Activated T-cell treated with anti-CD3 and anti-CD28 coated beads, Interleukin-2, amount 50 U/mL, for 48 hours (primary cell): ENCODE measurements at regions not wholly inside any gene's neighbourhood (a gene's known extent, or its start where the extent isn't known, plus 50 kb on each side); places are given as distances from the start of the nearest gene placed in this dataset.

Experiments
- DNase-seq, 2 experiments: peaks; one replicate each; pipeline ENCODE4 v3.0.0-alpha.2; 2020

- no peak for DNase-seq
These were observed 158.5 kb upstream of the SMAD3 start for GRCh38 chr15:66906668-66907614.

DNA sequence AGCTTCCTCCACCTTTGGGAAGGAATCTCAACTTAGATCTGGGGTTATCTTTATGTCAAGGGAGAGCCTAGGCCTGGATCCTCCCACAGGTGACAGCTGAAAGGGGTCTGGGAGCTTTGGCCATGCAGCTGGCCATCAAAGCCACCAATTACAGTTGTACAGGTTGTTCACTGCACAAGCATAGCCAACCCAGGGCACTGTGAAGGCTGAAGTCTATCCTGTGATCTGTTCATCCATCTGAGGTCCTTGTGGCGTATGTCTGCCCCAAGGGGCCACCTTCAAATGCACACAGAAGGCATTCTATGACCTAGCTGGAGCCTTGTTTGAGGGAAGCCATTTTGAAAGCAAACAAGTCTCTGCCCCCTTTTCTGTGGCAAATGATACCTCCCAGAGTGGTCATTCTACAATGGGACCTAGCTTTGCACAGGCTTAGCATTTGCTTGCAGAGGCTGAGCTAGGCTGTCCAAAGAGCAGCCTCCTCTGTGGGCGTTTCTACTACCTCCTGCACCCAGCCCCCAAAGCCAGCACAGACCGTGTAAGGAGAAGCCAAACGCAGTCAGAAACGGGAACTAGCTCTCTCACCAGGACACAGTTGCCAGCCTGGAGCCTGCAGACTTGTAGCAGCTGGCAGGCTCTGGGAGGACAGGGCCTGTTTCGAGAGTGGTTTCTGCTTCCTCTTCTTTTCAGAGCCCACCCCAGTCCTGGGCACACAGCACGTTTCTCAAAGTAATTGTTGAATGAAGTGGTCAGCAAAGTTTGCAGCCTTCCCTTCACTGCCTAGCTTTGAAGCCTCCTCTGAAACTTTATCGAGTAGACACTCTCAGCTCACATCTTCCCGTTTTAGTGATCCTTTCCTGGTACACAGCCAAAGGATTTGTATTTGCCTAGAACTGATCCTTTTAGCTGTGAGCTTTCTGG lies 157.3 kb upstream of the SMAD3 start:
- no peak for DNase-seq

GRCh38 chr15:66908744-66909095 lies 156.7 kb upstream of the SMAD3 start:
- DNase-seq = no peak

DNA sequence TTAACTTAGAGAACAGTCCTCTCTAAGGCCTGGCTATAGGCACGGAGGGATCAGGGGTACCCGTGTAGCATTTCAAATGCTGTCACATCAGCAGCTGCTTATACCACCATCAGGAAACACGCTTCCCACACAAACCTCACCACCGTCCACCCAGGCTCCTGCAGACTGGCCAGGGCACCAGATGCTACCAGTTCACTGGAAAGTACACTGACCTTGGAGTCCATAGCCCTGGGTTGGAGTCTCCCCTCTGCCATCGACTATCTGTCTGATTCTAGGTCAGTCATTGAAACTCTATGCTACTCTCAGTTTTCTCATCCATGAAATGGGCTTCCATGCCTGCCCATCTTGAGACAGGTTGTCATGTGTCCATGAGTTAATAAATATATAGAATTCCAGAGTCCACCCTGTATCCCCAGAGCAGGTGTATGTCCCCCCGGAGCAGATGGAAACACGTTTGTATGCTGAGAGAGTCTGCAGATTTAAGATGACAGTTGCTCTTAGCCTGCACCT lies 156.0 kb upstream of the SMAD3 start:
- DNase-seq = no peak

- DNase-seq = no peak
These were observed 154.2 kb upstream of the SMAD3 start for GRCh38 chr15:66911131-66911700.

GRCh38 chr15:66912001-66912400 lies 153.4 kb upstream of the SMAD3 start:
- no peak for DNase-seq

DNA sequence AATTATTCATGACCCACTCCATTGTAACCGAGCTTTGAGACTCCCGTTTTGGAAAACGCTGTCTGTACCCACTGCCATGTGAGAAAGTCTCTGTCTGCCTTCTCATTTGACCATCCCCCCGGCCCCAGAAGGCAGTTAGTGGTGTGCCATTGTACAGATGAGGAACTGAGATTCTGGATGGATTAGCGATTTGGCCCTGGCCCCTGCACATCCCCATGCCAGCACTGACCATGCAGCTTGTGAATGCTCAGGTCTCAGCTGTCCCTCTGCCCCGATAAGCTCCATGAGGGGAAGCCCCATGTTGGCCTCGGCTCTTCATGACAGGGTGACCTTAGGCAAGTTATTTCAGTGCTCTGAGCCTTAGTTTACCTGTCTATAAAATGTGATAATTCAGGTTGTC lies 153.0 kb upstream of the SMAD3 start:
- DNase-seq = no peak

DNA sequence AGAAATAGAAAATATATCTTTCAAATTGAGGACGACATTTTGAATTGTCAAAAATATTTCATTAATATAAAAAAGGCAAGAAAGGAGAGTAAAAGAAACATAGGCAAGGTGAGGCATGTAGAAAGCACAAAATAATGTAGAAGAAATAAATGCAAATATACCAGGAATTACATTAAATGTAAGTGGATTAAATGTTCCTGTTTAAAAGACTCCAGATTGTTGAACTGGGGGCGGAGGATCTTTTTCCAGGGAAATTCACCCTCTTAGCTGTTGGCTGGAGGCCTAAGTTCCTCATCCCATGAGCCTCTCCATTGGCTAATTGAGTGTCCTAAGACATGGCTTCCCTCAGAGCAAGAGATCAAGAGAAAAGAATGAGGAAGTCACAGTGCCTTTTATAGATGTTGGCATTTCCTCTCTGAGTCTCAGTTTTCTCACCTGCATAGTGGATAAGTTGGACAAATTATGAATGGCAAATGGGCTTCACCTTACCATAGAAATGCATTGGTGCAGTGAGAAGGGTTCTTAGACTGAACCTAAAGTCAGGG lies 147.4 kb upstream of the SMAD3 start:
- no peak for DNase-seq

DNA sequence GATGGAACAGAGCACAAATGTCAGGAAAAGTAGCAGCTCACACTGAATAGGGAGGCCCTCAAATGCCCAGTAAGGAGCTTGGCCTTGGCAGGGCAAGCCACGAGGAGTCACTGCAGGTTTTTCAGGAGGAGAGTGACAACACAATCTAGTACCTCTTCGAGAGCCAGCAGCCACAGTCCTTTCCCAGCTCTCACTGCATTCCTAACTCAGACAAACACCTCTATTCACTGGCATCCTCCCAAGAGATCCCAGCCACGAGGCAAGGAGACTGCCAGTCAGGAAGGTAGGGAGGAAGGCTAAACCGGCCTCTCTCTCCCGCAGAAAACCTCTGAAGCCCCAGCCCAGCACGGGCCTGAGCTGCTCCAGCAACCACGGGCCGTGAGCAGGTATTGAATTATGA lies 146.0 kb upstream of the SMAD3 start:
- no peak for DNase-seq

GRCh38 chr15:66921319-66921915 lies 144.0 kb upstream of the SMAD3 start:
- no peak for DNase-seq

DNA sequence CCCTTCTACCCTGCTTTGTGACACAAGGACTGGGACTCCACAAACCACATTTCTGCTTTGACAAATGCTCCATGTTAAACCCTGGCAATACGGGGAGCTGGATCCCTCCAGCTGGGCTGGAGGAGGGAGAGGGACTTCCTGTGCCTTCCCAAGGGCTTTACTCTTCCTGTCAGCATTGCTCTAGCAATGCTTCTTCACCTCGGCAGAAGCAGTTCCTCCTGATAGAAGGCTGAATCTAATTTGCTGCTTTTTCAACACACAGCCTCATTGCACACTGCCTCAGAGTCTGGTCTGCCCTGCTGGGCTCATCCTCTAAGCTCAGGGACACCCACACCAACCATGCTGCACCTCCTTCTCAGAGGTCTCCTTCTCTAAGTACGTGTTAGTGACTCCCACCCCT lies 142.8 kb upstream of the SMAD3 start:
- DNase-seq = no peak

DNA sequence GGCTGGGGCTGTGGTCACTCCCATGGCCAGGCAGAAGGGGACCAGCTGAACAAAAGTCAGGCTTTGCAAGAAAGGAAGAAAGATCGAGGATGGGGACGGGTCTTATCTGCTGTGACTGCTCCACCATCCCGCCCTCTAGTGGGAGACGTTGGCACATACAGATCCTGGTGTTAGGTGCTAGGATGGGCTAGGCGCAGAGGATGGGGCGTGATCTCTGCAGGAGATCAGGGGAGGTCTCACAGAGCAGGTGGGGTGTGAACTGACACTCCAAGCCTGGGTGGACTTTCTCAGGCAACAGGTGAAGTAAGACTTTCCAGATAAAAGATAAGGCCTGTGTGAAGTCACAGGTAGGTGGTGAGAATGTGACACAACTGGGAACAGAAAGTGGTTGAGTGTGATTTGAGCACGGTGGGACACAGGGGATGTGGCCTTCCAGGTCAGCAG lies 141.9 kb upstream of the SMAD3 start:
- peak; percentile 61 to 67 for DNase-seq

DNA sequence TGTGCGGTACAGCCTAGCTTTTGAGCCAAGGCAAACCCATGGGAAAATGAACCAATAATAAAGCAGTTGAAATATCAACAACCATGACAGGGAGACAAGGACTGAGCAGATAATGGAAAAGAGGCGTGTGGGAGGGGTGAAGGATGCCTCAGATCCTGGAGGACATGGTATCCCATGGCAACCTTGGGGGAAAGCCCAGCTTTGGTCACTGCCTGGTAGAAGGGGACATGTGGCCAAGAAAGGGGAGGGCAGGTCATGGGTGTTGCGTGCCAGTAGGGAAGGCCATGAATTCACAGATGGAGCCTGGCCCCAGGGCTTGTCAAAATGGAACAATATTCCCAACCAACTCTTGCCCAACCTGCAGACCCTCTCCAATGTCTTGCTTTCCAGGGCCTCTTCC lies 140.5 kb upstream of the SMAD3 start:
- no peak for DNase-seq

DNA sequence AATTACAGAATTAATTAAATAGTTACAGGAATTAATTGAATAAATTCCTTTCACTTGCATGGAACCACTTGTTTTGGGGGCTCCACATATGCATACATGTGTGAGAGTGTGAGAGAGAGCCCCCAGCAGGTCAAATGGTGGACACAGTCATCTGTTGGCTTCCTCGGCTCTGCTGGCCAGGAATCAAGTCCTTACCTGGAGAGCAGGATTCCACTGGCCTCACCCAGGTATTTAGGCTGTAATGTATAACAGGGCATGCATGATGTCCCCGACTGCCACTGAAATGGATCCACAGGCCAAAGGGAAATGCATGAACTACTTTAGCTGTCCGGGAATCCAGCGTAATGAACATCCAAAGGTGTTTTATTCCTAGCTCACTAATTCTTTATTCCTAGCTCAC lies 139.7 kb upstream of the SMAD3 start:
- DNase-seq = no peak

DNA sequence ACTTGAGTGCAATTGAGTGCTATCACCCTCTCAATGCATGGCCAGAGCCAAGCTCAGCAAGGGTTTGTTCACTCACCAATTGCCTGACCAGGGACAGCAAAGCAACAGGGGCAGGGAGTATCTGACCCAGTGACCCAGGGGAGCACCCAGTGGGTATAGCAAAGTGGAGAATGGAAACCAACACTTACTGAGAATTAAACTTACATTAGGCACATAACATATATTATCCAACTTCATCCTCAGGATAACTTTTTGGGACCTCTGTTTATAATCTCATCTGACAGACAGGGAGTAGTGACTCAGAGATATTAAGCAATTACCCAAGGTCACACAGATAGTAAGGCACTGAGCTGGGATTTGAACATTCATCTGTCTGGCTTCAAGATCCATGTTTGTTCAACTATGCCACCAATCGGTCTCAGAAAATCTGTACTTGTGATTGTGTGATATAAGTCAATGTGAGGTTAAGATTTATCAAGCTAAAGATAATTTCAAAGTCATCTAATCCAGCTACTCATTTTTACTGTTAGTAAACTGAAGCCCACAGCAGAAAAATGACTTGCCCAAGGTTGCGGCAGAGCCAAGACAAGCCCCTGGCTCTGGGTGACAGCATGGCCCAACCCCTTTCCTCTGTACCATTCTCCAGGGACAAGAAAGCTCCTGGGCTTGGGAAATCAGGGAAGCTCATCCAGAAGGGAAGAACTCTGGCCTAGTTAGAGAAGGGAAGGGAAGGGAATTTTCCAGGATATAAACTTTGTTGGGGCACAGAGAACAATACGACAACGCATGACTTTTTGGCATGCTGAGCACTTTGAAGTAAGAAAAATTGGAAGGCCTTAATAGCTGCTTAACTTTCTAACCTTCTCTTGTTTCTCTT lies 138.0 kb upstream of the SMAD3 start:
- no peak for DNase-seq

- DNase-seq = no peak
These were observed 137.3 kb upstream of the SMAD3 start for GRCh38 chr15:66928101-66928500.

DNA sequence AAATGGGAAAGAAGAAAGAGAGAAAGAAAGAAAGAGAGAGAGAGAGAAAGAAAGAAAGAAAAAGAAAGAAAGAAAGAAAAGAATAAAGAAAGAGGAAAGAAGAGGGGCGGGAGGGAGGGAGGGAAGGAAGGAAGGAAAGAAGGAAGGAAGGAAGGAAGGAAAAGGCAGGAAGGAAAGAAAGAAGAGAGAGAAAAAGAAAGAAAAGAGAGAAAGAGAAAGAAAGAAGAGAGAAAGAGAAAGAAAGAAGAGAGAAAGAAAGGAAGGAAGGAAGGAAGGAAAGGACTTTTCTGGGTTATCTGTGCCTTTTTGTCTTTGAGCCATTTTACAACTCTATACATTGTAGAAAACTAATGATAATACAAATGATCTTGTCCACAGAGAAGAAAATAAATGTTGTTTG lies 136.6 kb upstream of the SMAD3 start:
- DNase-seq = no peak

GRCh38 chr15:66929843-66930402 lies 135.5 kb upstream of the SMAD3 start:
- DNase-seq = no peak

DNA sequence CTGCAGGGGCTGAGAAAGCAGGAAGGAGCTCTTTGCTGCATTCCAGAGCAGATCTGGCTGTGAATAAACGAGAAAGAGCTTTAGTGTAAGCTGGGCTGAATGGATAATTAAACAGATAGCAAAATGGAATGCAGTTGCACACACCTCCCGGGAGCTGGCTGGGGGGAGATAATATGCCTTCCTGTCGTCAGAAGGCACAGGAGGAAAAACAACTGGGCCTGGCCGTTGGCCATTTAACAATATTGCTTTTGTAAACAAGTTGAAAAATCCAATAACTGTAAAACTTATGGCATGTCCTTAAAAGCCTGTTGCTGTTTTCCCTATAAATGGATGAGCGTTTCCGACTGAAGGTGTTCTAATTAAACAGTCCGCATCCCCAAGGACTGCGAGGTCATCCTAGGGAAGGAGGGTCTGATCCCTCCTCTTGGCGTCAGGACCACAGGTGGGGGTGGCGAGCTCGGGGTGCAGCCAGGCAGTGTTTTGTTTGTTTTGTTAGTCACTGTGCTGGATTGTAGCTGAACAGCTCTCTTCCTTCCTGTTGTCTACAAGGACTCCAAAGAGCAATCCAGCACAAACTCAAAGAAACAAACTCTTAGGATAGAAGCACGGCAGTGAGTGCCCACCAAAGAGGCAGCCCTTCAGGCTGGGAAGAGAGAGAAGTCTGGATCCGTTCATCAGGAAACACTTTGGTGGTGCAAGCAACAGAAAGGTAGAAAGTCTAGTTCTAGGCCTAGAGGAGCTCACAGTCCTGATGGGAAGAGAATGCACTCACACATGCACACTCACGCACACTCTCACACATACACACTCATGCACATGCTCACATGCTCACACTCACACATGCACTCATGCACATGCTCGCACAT lies 133.4 kb upstream of the SMAD3 start:
- DNase-seq = no peak

GRCh38 chr15:66932634-66933024 lies 132.8 kb upstream of the SMAD3 start:
- DNase-seq = no peak
